CD4-positive, alpha-beta T cell treated with Interleukin-6 for 4 hours (primary cell): ENCODE measurements at regions not wholly inside any gene's neighbourhood (a gene's known extent, or its start where the extent isn't known, plus 50 kb on each side); places are given as distances from the start of the nearest gene placed in this dataset.

Source experiments
- DNase-seq: peaks from one replicate; pipeline ENCODE4 v3.0.0-alpha.2; 2020; ENCODE audit warnings: mixed read lengths

GRCh38 chr7:139561-140243, 52.7 kb upstream of the FAM20C start:
- DNase-seq = no peak

DNA sequence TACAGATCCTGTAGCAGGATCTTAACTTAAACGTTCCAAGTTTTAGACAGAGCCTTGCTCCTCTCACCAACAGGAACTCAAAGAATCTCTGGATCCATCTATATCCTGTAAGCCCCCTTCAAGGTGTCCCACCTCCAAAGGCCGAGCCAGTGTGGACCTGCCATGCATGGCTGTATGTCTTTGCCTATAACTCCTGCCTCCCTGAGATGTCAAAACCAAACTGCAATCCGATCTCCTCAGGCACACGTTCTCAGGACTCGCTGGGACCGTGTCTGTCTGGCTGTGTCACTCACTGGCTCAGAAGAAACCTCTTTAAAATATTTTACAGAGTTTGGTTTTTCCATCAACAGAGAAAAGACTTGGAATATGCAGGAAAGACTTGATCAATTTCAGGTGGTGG, 51.4 kb upstream of the FAM20C start:
- no peak for DNase-seq

DNA sequence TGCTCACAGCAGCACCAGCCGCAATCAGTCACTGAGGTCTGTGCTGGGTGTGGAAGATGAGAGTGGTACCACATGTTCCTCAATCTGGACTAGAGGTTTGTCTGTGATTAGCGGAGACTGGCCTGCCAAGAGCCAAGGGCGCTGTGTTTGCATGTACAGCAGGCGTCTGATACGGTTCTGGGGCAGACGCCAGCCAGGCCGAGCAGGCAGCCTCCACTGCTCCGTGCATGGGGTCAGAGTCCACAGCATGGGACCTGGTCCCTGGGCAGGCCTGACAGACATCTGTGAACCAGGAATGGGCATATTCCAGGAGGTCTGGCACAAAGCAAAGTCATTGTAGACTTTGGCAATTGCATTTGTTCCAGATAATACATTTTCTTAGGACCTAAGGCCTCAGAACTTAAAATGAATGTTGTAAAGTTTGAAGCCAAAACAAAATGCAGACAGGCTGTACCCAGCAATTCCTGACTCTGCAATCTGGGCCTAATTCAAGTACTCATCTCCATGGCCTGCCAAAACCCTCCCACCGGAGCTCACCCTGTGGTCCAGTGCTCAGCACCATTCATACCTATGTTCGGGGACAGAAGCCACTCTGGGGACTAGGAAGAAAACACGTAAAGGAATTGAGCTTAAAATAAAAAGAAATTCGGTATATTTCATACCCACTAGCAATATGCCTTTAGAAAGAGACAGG, 50.0 kb upstream of the FAM20C start:
- DNase-seq = no peak
